Esophagus squamous epithelium (tissue), 4 donors: ENCODE measurements at regions not wholly inside any gene's neighbourhood (a gene's known extent, or its start where the extent isn't known, plus 50 kb on each side); places are given as distances from the start of the nearest gene placed in this dataset.

ENCODE experiments used
- POLR2A ChIP-seq, 4 donors: fragments of 450-650 bp; IDR thresholded peaks; one replicate each; pipeline ENCODE4 v1.6.1; 2017; ENCODE audit warnings: antibody characterized with exemption in 4 of 4, mild to moderate bottlenecking in 4 of 4, moderate library complexity in 3 of 4
- TF ChIP-seq, protein P1 (sequence below), 6 experiments: fragments of 450-650 bp in 4 of 6; fragments of 200-600 bp in 2 of 6; sonication (generic) in 2 of 6; IDR thresholded peaks; one replicate each; pipeline ENCODE4 v1.5.1; 2016 to 2019; ENCODE audit warnings: antibody characterized with exemption in 6 of 6, mild to moderate bottlenecking in 4 of 6, moderate library complexity in 4 of 6

- TF ChIP-seq, protein P1, sequence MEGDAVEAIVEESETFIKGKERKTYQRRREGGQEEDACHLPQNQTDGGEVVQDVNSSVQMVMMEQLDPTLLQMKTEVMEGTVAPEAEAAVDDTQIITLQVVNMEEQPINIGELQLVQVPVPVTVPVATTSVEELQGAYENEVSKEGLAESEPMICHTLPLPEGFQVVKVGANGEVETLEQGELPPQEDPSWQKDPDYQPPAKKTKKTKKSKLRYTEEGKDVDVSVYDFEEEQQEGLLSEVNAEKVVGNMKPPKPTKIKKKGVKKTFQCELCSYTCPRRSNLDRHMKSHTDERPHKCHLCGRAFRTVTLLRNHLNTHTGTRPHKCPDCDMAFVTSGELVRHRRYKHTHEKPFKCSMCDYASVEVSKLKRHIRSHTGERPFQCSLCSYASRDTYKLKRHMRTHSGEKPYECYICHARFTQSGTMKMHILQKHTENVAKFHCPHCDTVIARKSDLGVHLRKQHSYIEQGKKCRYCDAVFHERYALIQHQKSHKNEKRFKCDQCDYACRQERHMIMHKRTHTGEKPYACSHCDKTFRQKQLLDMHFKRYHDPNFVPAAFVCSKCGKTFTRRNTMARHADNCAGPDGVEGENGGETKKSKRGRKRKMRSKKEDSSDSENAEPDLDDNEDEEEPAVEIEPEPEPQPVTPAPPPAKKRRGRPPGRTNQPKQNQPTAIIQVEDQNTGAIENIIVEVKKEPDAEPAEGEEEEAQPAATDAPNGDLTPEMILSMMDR (IDR thresholded peaks at IDR 0.05): no peak
- no peak for TF ChIP-seq POLR2A (IDR thresholded peaks at IDR 0.05)
These were observed 477.3 kb upstream of the FLRT2 start for GRCh38 chr14:85052646-85053045.
